Kidney capillary endothelial cell (primary cell): ENCODE measurements at regions not wholly inside any gene's neighbourhood (a gene's known extent, or its start where the extent isn't known, plus 50 kb on each side); places are given as distances from the start of the nearest gene placed in this dataset.
"Not testable (repeated sequence)": the region's sequence is repeated elsewhere in the genome, so short reads cannot be mapped to it uniquely, and the experiment has no call there.

ENCODE experiments used
- DNase-seq: peaks from one replicate; pipeline ENCODE4 v3.0.0-alpha.2; 2018; ENCODE audit warnings: low spot score

DNA sequence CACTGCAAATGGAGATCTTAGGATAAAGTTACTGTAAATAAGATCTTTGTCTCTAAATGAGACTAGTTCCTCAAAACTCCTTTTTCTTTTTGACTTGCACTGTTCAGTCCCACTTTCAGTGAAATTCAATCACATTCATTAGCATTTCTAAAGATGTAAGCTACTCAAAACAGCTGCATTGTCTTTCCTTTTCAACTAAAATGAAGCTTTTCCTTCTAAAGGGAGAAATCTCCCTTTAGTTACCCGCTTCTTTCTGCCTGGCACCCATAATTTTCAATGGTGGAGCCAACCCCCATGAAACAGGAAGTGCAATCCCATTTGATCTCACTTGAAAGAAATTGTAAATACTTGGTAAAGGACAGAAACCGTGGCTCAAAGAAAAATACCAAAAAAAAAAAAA lies 387.4 kb upstream of the PKN2 start:
- no peak for DNase-seq

DNA sequence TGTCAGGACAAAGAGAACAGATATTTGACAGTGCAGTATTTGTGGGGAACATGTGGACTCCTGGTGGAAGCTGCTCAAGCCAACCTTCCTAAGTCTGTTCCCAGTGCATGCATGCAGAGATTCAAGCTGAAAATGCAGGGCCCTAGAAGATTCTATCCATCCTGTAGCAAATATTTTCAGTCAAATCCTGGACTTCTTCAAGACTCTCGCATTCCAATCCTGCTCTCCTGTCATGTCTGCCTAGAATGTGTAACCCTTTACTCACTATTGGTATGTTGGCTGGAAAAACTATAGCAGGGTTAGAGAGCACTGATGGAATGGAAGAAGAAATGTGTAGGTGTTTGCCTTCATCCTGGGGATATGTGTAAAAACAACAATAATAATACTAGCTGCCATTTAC lies 385.6 kb upstream of the PKN2 start:
- no peak for DNase-seq

DNA sequence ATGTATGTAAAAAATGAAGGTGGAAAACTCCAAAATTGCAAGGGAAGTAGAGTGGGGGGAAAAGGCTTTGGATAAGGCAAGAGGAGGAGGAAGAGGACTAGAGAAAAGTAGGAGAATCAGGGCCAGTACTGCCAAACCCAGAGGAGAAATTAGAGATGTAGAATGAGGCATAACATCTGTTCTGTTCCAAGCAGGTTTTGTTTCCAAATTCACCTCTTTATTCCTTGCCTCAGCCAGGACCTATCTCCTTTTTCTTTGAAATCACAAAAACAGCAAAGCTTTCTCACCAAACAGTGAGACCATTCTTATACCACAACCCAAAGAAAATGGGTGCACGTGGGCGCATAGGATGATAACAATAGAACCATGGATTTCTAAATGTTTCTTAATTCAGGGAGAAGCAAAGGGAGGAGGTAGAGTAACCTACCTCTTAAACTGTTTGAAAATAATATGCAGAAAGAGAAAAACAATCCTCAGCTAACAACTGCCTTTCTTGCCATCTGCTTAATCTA lies 383.3 kb upstream of the PKN2 start:
- DNase-seq: no peak

GRCh38 chr1:88302843-88303486 lies 381.1 kb upstream of the PKN2 start:
- peak; percentile 24 for DNase-seq

- DNase-seq: no peak
Observed at GRCh38 chr1:88311265-88311664, 372.8 kb upstream of the PKN2 start.

GRCh38 chr1:88311907-88312306 lies 372.2 kb upstream of the PKN2 start:
- DNase-seq: no peak

DNA sequence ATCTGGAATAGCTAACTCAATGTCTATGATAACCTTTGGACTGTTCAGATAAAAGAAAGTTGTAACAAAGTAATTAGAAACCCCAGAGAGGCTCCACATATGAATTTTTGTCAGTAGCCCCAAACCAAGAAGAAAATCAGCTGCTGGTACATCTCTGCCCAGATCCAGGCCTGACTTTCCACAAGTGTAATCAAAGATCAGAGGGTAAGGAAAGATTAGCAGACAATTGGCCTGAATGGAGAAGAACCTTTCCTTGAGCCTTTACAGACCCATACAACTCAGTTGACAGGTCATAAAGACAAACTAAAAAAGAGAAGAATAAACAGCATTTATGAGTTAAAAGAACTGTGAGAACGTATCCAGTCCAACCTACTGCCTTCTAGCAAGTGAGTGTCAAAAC lies 366.7 kb upstream of the PKN2 start:
- no peak for DNase-seq

DNA sequence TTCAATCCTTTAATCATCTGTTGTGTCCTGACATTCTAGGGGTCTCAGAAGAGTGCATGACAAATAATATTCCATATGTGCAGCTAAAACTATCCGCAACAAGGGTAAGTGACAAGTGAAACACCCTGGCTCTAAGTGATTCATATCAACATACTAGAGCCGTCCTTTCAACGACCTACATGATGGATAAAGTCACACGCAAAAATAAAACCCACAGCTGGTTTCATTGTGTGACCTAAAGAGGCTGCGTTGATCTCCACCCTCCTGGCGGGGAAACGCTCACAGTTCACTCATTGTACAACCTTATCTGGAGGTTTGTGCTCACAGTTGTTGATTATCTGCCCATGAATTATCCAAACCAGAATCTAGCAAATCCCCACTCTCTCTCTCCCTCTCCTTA lies 365.3 kb upstream of the PKN2 start:
- DNase-seq: no peak

DNA sequence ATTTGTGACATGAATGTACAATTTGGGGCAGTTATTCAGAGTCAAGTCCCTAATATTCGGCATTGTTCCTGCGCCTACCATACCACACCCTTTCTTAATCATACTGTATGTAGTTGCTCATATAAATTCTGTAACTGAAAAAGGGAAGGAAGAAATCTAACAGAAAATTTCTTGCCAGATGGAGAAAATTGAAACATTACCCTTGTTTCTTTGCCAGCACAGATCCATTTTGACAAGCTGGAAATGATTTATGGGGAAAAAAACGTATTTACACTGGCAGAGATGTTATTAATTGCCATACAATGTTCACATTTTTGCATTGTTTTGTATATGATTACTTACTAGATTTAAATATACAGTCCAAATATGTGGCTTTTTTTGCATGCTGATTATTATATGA lies 363.8 kb upstream of the PKN2 start:
- DNase-seq: no peak

DNA sequence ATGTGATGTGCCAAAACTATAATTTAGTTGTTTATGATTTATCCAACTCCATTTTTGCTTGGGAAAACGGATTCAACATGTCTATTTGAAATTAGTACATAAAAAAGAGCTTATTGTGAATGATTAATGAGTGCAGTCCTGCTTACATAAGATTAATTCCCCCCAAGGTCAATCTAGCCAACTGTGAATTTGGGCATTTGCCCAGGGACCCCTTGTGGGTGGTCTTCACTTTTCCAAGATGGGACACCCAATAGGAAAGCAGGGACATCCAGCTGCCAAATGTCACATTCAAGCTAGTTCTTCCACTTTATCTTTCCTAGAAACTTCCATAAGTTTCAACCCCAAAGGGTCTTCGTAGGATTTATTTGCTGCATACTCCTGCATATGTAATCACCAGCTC lies 362.4 kb upstream of the PKN2 start:
- DNase-seq: no peak

- no peak for DNase-seq
Observed at GRCh38 chr1:88324899-88325298, 359.2 kb upstream of the PKN2 start.

GRCh38 chr1:88327391-88328267 lies 356.4 kb upstream of the PKN2 start:
- DNase-seq: peak; percentile 96

GRCh38 chr1:88330201-88330600 lies 353.9 kb upstream of the PKN2 start:
- no peak for DNase-seq

GRCh38 chr1:88333086-88333695 lies 350.9 kb upstream of the PKN2 start:
- no peak for DNase-seq

DNA sequence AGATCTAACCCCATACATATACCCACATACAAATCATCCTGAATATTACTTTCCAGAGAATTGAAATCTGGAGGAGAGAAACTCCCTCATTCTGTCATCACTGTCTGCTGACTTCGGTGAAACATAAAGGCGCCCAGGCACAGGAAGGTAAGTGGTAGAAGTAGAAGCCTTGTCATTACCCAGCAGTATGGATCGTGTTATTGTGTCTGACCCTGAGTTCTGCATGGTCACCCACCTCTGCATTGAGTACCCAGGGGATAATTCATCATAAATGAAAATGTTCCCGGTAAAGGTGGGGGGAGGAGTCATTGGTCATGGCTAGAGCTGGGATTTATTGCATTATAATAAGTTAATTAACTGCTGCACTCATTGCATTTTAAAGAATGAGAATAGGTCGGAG lies 342.6 kb upstream of the PKN2 start:
- DNase-seq: no peak

- DNase-seq: not testable (repeated sequence)
Observed at GRCh38 chr1:88342081-88342480, 342.0 kb upstream of the PKN2 start.

GRCh38 chr1:88350648-88351047 lies 333.4 kb upstream of the PKN2 start:
- DNase-seq: no peak

DNA sequence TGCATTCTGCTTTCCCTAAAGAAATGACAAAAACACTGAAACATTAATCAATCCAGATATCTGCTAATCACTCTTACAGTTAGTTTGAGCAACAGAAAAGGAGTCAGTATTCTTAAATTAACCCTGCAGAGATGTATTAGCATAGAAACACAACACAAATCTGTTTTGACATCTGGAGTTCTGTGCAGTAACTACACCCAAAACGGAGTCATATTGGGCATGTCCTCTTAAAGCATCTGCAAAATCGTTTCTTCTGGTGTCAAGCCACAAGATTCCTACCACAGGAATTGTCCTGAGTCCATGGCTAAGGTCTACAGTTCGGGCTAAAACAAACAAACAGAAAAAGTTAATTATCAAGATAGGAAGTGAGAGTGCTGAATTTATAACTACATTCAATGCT lies 332.1 kb upstream of the PKN2 start:
- no peak for DNase-seq

DNA sequence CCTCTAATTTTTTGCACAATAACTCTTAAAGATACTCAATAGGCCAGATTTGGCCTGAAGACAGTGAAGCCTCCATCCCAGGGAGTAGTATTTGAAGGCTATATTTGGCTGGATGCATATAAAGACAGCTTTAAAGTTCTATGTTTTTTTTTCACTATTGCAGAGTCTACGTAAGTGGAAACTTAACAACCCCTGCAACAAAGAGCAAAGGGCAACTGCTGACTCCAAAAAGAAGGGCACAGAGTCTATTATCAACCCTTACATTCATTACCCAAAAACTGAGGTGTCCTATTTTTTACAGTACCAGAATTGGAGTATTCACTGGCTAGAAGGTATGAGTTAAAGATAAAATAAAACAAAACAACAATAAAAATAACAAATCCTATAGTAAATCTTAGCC lies 329.8 kb upstream of the PKN2 start:
- no peak for DNase-seq

DNA sequence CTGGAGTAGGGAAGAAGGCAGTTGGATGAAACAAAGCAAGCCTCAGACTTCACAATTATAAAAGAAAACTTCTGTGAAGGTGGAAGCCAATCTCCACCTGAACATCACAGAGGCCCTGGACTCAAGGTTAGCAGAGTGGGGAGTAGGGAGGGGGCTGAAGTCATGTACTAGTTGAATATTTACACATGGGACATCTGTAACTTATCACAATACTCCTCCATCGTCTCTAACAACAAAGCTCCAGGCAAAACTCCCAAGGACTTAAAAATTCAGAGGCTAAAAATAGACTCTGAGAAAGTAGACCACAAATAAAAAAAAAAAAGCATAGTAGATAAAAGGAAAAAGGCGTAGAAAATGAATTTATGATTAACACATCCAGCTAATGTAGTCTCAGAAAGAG lies 326.3 kb upstream of the PKN2 start:
- no peak for DNase-seq

DNA sequence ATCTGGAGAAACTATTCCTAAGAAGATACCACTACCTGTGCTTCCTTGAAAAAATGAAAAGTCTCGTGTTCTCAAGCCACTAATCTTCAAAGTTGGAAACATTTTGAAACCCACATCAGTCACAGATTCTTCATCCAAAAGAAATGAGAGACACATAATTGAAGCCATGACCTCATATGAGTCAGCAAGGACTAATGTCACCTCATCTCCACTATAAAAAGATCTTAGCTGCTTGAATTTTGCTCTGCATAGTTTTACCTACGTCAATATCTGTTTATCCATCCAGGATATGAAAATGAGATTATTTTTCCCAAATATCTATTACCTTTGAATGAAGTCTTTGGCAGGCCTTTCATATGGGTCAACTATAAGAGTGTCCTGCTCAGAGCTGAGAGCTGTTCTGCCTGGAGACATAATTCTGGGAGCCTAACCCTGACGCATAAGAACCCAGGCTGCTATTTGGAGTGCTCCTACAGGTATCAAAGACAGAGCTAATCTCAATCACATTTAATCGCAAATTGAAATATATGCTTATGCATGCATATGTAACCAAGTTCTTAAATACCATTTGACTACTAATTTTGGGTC lies 312.5 kb upstream of the PKN2 start:
- peak; percentile 5 for DNase-seq

DNA sequence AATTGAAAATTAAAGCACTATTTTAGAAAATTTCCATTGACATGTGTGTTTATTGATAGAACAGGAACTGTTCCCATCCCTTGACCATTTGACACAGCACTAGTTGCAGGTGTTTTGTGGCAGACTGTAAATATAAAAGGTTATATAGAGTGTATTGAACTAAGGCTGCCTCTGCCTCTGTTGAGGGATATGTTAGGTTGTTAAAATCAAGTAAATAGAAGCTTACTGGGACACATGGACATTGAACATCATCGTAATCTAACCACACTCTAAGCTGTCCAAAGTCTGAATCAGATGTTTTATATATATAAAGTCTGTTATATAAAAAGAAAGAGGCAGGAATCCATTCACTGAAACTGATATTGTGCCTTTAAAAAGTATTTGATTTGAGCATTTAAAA lies 308.1 kb upstream of the PKN2 start:
- DNase-seq: no peak

- no peak for DNase-seq
Observed at GRCh38 chr1:88376421-88376820, 307.7 kb upstream of the PKN2 start.
